GM12892 (cell line): ENCODE measurements at regions not wholly inside any gene's neighbourhood (a gene's known extent, or its start where the extent isn't known, plus 50 kb on each side); places are given as distances from the start of the nearest gene placed in this dataset.

ENCODE experiments used
- POLR2A ChIP-seq: IDR thresholded peaks from 2 replicates; pipeline ENCODE4 v1.6.1; 2011; ENCODE audit warnings: low read depth, low read length, control low read depth
- POLR2AphosphoS5 ChIP-seq: IDR thresholded peaks from 2 replicates; pipeline ENCODE4 v1.6.1; 2011; ENCODE audit warnings: low read depth, low read length, control low read depth

GRCh38 chr16:80347900-80348299 is 192.9 kb upstream of the DYNLRB2 start:
- TF ChIP-seq POLR2A: no peak
- no peak for TF ChIP-seq POLR2AphosphoS5
